ENCODE measurements at regions not wholly inside any gene's neighbourhood (a gene's known extent, or its start where the extent isn't known, plus 50 kb on each side); places are given as distances from the start of the nearest gene placed in this dataset.
"Not testable (repeated sequence)": the region's sequence is repeated elsewhere in the genome, so short reads cannot be mapped to it uniquely, and the experiment has no call there.

GRCh38 chr7:116342125-116342524 lies 131.8 kb downstream of the TES start:
- DNase-seq: no peak

DNA sequence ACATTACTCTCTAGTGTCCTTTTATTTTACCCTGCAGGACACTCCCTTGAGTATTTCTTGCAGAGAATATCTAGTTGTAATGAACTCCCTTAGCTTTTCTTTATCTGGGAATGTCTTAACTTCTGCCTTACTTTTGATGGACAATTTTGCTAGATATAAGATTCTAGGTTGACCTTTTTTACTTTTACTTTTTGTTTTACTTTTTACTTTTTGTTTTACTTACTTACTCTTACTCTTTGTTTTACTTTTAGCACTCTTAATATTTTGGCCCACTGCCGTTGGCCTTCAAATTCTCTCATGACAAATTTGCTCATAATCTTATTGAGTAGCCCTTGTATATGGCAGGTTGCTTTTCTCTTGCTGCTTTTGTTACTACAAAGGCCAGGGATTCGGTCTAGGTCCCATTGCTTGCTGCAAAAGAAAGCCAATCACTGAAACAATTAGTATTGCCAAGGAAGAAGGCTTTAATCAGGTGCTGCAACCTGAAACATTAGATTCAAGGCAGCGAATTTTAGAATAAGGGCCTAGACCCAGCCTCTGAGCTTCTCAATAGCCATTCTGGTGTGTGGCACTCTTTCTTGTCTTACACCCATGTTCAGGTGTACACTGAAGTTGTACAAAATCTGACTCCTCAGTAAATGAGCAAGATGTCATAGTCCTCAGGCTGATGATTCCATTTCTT lies 137.0 kb downstream of the TES start:
- DNase-seq: no peak

DNA sequence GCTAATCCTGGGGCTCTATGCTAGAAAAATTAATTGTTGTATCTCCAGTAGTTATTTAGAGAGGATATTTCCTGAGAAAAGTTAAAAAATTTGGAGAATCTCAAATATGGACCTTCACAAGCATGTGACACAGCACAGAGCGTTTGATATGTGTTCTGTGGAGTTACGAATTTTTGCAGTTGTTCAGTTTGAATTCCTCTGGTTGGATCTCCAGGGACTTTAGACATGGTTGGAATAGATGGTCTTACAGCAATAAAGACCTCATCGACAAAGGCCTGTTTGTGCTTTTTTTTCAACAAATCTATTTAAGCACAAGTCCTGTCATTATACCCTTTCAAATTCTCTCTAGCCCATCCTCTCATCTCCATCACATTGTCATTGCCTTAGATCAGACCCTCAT lies 138.0 kb downstream of the TES start:
- DNase-seq: no peak

- no peak for DNase-seq
Measured at GRCh38 chr7:116351966-116352365, 141.6 kb downstream of the TES start.

DNA sequence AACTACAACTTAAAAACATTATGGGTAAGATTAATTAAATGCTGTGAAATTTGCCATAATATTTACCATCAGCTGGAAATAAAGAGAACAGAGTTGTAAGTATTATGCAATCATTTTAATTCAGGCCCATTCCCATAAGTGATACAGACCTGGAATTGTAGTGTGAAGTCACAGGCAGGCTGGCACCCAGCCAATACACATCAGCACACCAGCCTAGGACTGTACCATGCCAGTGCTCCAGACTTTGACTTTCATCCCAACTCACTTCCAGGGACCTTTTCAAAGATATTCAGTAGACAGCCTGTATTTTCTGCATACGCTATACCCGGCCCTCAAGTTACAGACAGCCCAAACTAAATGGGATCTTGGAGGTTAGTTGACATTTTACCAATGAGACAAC lies 143.3 kb downstream of the TES start:
- no peak for DNase-seq

GRCh38 chr7:116354171-116354545 lies 143.8 kb downstream of the TES start:
- DNase-seq: no peak

DNA sequence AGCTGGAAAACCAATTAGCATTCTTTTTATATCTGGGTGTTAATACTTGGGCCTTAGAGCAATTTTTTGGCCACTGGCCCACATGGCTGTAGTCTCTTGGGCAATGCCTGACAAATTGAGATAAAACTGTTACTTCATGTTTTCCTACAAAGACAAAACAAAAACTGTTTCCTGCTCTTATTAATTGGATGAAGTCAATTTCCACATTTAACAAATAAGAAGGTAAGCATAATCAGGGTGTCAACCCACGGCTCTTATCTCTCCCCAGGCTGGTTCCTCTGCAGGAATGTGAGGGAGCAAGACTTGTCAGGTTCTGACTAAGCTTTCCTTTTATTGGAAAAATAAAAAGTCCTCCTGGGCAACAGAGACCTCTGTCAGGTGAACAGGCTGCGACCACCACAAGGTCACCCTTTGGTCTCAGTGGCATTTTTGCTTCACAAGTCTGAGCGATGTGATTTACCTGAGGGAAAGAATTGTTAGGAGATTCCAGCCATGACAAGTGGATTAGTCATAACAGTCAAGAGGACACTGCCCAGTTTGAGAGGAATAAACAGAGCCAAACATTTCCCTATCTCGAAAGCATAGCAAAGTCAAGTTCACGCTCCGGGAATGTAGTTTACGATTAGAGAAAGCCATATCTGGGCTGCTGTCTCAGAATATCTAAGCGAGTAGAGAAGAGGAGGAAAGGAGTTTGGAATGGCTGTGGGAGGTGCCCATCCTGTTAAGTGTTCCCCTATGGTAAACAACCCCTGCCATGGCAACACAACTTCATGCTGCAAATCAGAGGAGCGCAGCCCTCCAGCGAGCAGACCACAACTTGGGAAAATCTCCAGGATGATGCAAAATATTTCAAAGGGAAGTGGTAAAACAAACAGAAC lies 144.4 kb downstream of the TES start:
- no peak for DNase-seq

DNA sequence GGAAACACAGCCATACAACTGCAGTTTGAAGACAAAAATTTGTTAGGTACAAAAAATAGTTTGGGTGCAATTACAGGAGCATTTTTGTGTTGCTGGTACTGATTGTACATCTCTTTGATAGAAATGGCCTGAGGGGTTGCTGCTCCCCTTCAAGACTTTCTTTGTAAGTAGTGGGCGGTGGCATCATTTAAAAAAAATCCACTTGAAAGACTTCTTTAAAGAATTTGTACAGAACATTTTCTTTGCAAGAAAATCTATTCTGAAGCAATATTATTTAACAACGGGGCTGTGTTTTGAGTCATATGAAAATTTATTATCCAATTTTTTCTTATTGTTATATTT lies 144.1 kb upstream of the CAV2 start:
- DNase-seq: no peak

DNA sequence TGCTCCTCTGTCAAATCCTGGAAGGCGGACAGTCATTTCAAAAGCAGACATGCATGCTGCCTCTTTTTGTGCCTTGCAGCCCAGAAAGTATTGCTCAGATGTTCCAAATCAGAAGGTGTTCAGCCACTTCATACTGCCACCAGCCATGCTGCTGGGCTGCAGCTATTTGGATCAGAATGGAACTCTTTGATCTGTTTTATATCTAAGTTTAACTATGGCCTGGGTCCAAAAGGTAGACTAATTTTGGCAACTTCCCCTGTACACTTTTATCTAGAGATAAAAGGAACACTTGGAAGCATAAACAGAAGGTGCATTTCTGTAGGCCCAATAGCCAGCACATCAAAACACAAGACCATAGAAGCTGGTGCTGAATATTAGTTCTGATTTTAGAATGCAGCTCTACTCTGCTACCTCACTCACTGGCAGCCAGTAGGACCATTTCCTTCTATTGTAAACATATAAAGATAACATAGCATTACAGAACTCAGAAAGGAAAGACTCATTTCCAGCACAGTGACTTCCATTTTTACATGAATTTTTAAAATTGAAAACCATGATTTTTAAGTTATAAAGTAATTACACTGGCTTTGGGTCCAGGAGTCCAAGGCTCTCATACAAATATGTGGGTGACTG lies 143.1 kb upstream of the CAV2 start:
- no peak for DNase-seq

GRCh38 chr7:116356979-116357378 lies 142.6 kb upstream of the CAV2 start:
- DNase-seq: no peak

DNA sequence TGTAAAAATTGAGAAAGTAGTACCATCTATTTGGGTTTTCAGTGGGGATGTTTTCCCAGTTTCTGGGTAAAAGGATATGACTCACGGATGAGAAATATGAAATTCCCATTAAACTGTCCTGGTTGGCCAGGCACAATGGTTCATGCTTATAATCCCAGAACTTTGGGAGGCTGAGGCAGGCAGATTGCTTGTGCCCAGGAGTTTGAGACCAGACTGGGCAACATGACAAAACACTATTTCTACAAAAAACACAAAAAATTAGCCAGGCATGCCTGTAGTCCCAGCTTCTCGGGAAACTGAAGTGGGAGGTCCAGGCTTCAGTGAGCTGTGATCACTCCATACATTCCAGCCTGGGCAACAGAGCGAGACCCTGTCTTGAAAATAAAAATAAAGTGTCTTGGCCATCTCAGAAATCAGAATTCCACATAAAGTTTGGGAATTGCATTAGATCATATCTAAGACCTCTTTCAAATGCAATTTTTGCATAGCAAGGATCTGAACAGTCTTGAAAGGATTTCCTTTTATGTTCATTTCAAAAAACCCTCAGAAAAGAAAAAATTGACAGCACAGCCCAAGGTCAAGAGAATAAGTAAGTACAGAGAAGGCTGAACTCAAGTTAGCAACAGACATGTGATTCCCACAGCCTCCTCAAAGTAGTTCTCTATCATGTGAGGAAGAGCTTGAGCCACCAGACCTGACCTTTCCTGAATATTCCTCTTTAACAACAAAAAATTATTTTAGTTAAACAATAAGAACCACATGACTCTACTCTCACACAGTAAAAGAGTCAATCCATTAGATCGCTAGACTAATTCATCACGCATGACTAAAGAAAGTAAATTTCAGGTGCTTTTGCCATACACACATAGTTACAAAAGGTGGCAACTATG lies 141.5 kb upstream of the CAV2 start:
- no peak for DNase-seq

GRCh38 chr7:116361767-116362166 lies 137.8 kb upstream of the CAV2 start:
- no peak for DNase-seq

GRCh38 chr7:116363637-116364432 lies 135.7 kb upstream of the CAV2 start:
- no peak for DNase-seq

DNA sequence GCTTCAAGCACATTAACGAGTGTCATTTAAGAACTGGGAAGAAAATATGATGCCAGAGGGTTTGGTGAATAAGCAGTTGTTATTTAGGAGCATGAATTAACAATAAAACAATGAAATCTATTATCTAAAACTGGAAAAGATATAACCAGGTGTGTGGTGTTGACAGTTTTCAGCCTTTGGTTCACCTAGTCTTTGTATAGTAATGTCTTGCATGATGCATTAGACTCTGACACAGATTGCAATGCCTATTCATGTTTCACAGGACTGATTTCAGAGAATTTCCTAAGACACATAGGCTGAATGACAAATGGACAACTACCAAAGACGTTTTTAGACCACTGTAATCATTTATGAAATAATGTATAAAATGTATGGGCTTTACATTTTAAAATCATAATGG lies 135.1 kb upstream of the CAV2 start:
- DNase-seq: no peak

DNA sequence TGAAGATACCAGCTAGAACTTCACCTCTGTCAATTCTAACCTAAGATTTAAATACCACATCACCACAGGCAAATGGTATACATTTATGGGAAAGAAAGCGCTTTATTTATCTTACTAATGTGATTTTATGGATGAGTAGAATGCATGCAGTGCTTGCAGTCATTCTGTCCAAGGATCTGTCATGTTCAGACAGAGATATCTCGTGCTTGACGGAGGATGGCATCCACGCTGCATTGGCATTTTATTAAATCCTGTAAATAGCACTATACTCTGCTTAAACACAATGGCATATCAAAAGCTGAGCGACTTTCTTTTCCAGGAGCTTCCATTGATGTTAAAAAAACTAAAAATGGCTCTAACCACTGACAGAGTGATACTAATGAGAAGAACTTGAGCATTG lies 133.7 kb upstream of the CAV2 start:
- DNase-seq: no peak

- no peak for DNase-seq
Measured at GRCh38 chr7:116367171-116367813, 132.2 kb upstream of the CAV2 start.

- DNase-seq: no peak
Measured at GRCh38 chr7:116368965-116369364, 130.6 kb upstream of the CAV2 start.

- not testable (repeated sequence) for DNase-seq
Measured at GRCh38 chr7:116371536-116371935, 128.0 kb upstream of the CAV2 start.

DNA sequence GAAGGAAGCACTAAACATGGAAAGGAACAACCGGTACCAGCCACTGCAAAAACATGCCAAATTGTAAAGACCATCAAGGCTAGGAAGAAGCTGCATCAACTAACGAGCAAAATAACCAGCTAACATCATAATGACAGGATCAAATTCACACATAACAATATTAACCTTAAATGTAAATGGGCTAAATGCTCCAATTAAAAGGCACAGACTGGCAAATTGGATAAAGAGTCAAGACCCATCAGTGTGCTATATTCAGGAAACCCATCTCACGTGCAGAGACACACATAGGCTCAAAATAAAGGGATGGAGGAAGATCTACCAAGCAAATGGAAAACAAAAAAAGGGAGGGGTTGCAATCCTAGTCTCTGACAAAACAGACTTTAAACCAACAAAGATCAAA lies 126.3 kb upstream of the CAV2 start:
- DNase-seq: not testable (repeated sequence)

DNA sequence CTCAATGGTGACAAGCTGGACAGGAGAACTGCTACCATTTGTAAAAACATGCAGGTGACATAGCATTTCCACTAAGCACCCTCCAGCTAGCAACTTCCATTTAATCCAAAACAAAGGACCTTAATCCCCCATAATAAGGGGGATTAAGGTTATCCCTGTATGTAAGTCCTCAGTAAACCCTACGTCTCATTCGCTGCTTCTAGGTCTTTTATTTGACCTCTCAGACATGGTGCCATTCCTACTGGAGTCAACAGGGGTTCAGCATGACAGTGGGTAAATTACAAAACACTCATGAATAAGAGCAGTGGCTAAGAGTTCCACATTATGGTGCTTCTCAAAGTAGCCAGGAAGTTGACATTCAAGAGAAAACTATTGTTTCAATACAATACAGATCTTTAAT lies 121.8 kb upstream of the CAV2 start:
- no peak for DNase-seq

DNA sequence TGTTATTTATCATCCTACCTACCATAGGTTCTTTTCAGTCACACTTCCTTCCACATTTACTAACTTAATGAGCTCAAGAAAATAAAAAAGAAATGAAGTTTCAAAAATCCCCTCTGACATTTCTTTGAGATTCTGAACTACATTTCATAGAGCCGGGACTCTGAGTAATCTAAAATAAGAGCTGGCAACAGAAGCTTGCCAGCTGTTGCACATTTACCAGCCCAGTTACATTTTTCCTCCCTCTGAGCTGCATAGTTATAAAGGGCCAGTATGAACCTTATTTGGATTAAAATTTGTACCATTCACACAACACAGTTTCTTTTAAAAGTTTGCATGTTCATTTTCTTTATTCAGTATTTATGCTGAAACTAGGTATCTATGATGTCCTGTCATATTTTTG lies 119.5 kb upstream of the CAV2 start:
- no peak for DNase-seq

DNA sequence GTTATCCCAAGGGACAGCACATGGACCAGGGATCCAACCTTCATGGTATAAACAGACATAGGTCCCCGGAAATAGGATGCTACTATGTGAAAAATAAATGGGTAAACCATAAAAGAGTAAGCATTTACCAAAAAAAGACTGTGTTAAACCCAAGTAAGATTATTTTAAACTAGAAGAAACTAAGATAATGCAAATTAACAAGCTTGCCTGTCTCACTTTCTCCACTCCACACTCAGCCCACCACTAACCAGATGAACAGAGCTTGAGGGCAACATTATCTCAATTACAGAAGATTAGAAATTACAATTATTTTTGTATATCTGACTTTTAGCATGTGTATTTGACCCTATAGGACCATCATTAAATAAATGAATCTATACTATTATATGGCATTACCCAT lies 117.2 kb upstream of the CAV2 start:
- DNase-seq: no peak
